Retinal pigment epithelial cell (primary cell): ENCODE measurements at regions not wholly inside any gene's neighbourhood (a gene's known extent, or its start where the extent isn't known, plus 50 kb on each side); places are given as distances from the start of the nearest gene placed in this dataset.

Experiments
- DNase-seq: peaks from one replicate; pipeline ENCODE4 v3.0.0-alpha.2; 2010; ENCODE audit warnings: low read depth
- H3K4me3 ChIP-seq: 2 replicates; pipeline ENCODE4 v1.5.1; 2011; ENCODE audit warnings: mild to moderate bottlenecking, low read length, control low read depth, moderate library complexity
- CTCF ChIP-seq: conservative IDR thresholded peaks from 2 replicates; pipeline ENCODE4 v1.5.1; 2011; ENCODE audit warnings: low read depth, low read length, control low read depth, inconsistent platforms

GRCh38 chr1:209045331-209046057 lies 538.0 kb upstream of the CAMK1G start:
- no peak for TF ChIP-seq CTCF
- peak; percentile 42 for DNase-seq
- H3K4me3 ChIP-seq, result no peak overlapping the region

- no peak for DNase-seq
- no peak overlapping the region for H3K4me3 ChIP-seq
- no peak for TF ChIP-seq CTCF
Observed at GRCh38 chr1:209046058-209046417, 537.5 kb upstream of the CAMK1G start.

GRCh38 chr1:209046935-209047334 lies 536.6 kb upstream of the CAMK1G start:
- no peak for TF ChIP-seq CTCF
- DNase-seq, result no peak
- H3K4me3 ChIP-seq, result no peak overlapping the region

- no peak for TF ChIP-seq CTCF
- H3K4me3 ChIP-seq, result no peak overlapping the region
- peak; percentile 37 for DNase-seq
Observed at GRCh38 chr1:209048941-209049669, 534.4 kb upstream of the CAMK1G start.

GRCh38 chr1:209051570-209051969 lies 531.9 kb upstream of the CAMK1G start:
- no peak for TF ChIP-seq CTCF
- no peak overlapping the region for H3K4me3 ChIP-seq
- DNase-seq, result no peak

- no peak overlapping the region for H3K4me3 ChIP-seq
- TF ChIP-seq CTCF, result no peak
- DNase-seq, result no peak
Observed at GRCh38 chr1:209053587-209053986, 529.9 kb upstream of the CAMK1G start.

GRCh38 chr1:209057083-209057482 lies 526.4 kb upstream of the CAMK1G start:
- TF ChIP-seq CTCF, result no peak
- no peak overlapping the region for H3K4me3 ChIP-seq
- DNase-seq, result no peak
